Effector memory CD8-positive, alpha-beta T cell (primary cell): ENCODE measurements at regions not wholly inside any gene's neighbourhood (a gene's known extent, or its start where the extent isn't known, plus 50 kb on each side); places are given as distances from the start of the nearest gene placed in this dataset.
"Not testable (repeated sequence)": the region's sequence is repeated elsewhere in the genome, so short reads cannot be mapped to it uniquely, and the experiment has no call there.

Source experiments
- ATAC-seq: fragments of 150-1000 bp; cut with Tn5 transposase; replicated peaks from 2 replicates; pipeline ENCODE4 v1.10.0; 2021; ENCODE audit warnings: mild to moderate bottlenecking, moderate library complexity
- DNase-seq, 3 experiments: peaks; one replicate each; pipeline ENCODE4 v3.0.0; 2021
- H3K27ac Mint-ChIP-seq, 2 donors: one replicate each; pipeline ENCODE4 v1.8.0; 2022; ENCODE audit warnings: mild to moderate bottlenecking in 2 of 2, mixed read lengths in 2 of 2, moderate library complexity in 2 of 2
- H3K27me3 Mint-ChIP-seq, 2 donors: one replicate each; pipeline ENCODE4 v1.8.0; 2022; ENCODE audit warnings: mixed read lengths in 2 of 2
- H3K36me3 Mint-ChIP-seq: one replicate; pipeline ENCODE4 v1.8.0; 2022; ENCODE audit warnings: mild to moderate bottlenecking, moderate library complexity, mixed read lengths; ENCODE audit not compliant: insufficient read depth
- H3K4me1 Mint-ChIP-seq, 2 donors: one replicate each; pipeline ENCODE4 v1.8.0; 2022; ENCODE audit warnings: low read depth in 2 of 2, mixed read lengths in 2 of 2
- H3K4me3 Mint-ChIP-seq, 2 donors: one replicate each; pipeline ENCODE4 v1.8.0; 2022; ENCODE audit warnings: mild to moderate bottlenecking in 2 of 2, mixed read lengths in 2 of 2, moderate library complexity in 2 of 2
- H3K9me3 Mint-ChIP-seq, 2 donors: one replicate each; pipeline ENCODE4 v1.8.0; 2022; ENCODE audit warnings: mixed read lengths in 2 of 2

- Mint-ChIP-seq H3K27ac (no peak overlapping the region), H3K36me3 (no peaks in the 10 kb centered on the region), H3K4me1 (no peaks in the 10 kb centered on the region), H3K4me3 (no peak overlapping the region), H3K27me3 (peaks cover 12 to 22% of the 10 kb centered on the region in 2 donors), H3K9me3 (no peaks in the 10 kb centered on the region)
- DNase-seq (no peak), ATAC-seq (no peak)
Observed at GRCh38 chr13:21871382-21871781, 200.5 kb downstream of the FGF9 start.

GRCh38 chr13:21871919-21872318 lies 201.0 kb downstream of the FGF9 start:
- Mint-ChIP-seq H3K4me1 (no peaks in the 10 kb centered on the region), H3K9me3 (no peaks in the 10 kb centered on the region), H3K4me3 (no peak overlapping the region), H3K27me3 (peaks cover 11 to 18% of the 10 kb centered on the region in 2 donors), H3K36me3 (no peaks in the 10 kb centered on the region), H3K27ac (no peak overlapping the region)
- ATAC-seq, result no peak
- no peak for DNase-seq

GRCh38 chr13:21872795-21873194 lies 201.9 kb downstream of the FGF9 start:
- Mint-ChIP-seq H3K36me3 (no peaks in the 10 kb centered on the region), H3K27me3 (peaks cover 20 to 24% of the 10 kb centered on the region in 2 donors), H3K27ac (no peak overlapping the region), H3K9me3 (no peaks in the 10 kb centered on the region), H3K4me1 (no peaks in the 10 kb centered on the region), H3K4me3 (no peak overlapping the region)
- no peak for DNase-seq
- no peak for ATAC-seq

- Mint-ChIP-seq H3K4me1 (no peaks in the 10 kb centered on the region), H3K4me3 (no peak overlapping the region), H3K36me3 (no peaks in the 10 kb centered on the region), H3K27me3 (peaks cover 23 to 34% of the 10 kb centered on the region in 2 donors), H3K27ac (no peak overlapping the region), H3K9me3 (no peaks in the 10 kb centered on the region)
- DNase-seq (no peak), ATAC-seq (no peak)
Observed at GRCh38 chr13:21875116-21875515, 204.2 kb downstream of the FGF9 start.

GRCh38 chr13:21879263-21879914 lies 208.5 kb downstream of the FGF9 start:
- no peak for ATAC-seq
- H3K4me1 Mint-ChIP-seq, result no peaks in the 10 kb centered on the region
- H3K4me3 Mint-ChIP-seq, result no peak overlapping the region
- H3K27ac Mint-ChIP-seq, result no peak overlapping the region
- DNase-seq, result no peak
- no peaks in the 10 kb centered on the region for H3K9me3 Mint-ChIP-seq
- peaks cover 55 to 62% of the 10 kb centered on the region in 2 donors for H3K27me3 Mint-ChIP-seq
- no peaks in the 10 kb centered on the region for H3K36me3 Mint-ChIP-seq

- H3K36me3 Mint-ChIP-seq, result no peaks in the 10 kb centered on the region
- peaks cover 70 to 71% of the 10 kb centered on the region in 2 donors for H3K27me3 Mint-ChIP-seq
- no peaks in the 10 kb centered on the region for H3K9me3 Mint-ChIP-seq
- no peak for ATAC-seq
- DNase-seq, result no peak
- H3K27ac Mint-ChIP-seq, result no peak overlapping the region
- H3K4me3 Mint-ChIP-seq, result no peak overlapping the region
- peaks cover 0 to 1% of the 10 kb centered on the region in 2 donors for H3K4me1 Mint-ChIP-seq
Observed at GRCh38 chr13:21882766-21883165, 211.9 kb downstream of the FGF9 start.

- Mint-ChIP-seq H3K4me1 (peaks cover 0 to 1% of the 10 kb centered on the region in 2 donors), H3K36me3 (no peaks in the 10 kb centered on the region), H3K27me3 (peaks cover 60 to 69% of the 10 kb centered on the region in 2 donors), H3K9me3 (no peaks in the 10 kb centered on the region), H3K4me3 (no peak overlapping the region), H3K27ac (no peak overlapping the region)
- ATAC-seq (no peak), DNase-seq (no peak)
Observed at GRCh38 chr13:21883713-21884112, 212.8 kb downstream of the FGF9 start.

GRCh38 chr13:21884299-21884909 lies 213.5 kb downstream of the FGF9 start:
- Mint-ChIP-seq H3K4me3 (no peak overlapping the region), H3K9me3 (no peaks in the 10 kb centered on the region), H3K27ac (no peak overlapping the region), H3K27me3 (peaks cover 55 to 67% of the 10 kb centered on the region in 2 donors), H3K4me1 (peaks cover 0 to 1% of the 10 kb centered on the region in 2 donors), H3K36me3 (no peaks in the 10 kb centered on the region)
- ATAC-seq (no peak), DNase-seq (no peak)

GRCh38 chr13:21884965-21885567 lies 214.2 kb downstream of the FGF9 start:
- no peak overlapping the region for H3K4me3 Mint-ChIP-seq
- H3K36me3 Mint-ChIP-seq, result no peaks in the 10 kb centered on the region
- no peaks in the 10 kb centered on the region for H3K9me3 Mint-ChIP-seq
- no peak overlapping the region for H3K27ac Mint-ChIP-seq
- ATAC-seq (no peak), DNase-seq (no peak)
- H3K27me3 Mint-ChIP-seq, result peaks cover 49 to 61% of the 10 kb centered on the region in 2 donors
- peaks cover 0 to 1% of the 10 kb centered on the region in 2 donors for H3K4me1 Mint-ChIP-seq

GRCh38 chr13:21885714-21886224 lies 214.9 kb downstream of the FGF9 start:
- H3K36me3 Mint-ChIP-seq, result no peaks in the 10 kb centered on the region
- no peak overlapping the region for H3K27ac Mint-ChIP-seq
- DNase-seq (no peak), ATAC-seq (no peak)
- peaks cover 0 to 1% of the 10 kb centered on the region in 2 donors for H3K4me1 Mint-ChIP-seq
- peaks cover 42 to 54% of the 10 kb centered on the region in 2 donors for H3K27me3 Mint-ChIP-seq
- no peaks in the 10 kb centered on the region for H3K9me3 Mint-ChIP-seq
- H3K4me3 Mint-ChIP-seq, result no peak overlapping the region

- Mint-ChIP-seq H3K27me3 (peaks cover 20 to 27% of the 10 kb centered on the region in 2 donors), H3K27ac (no peak overlapping the region), H3K4me3 (no peak overlapping the region), H3K4me1 (peaks cover 0 to 3% of the 10 kb centered on the region in 2 donors), H3K36me3 (no peaks in the 10 kb centered on the region), H3K9me3 (no peaks in the 10 kb centered on the region)
- ATAC-seq (no peak), DNase-seq (no peak)
Observed at GRCh38 chr13:21889651-21890050, 218.8 kb downstream of the FGF9 start.

- H3K4me3 Mint-ChIP-seq, H3K9me3 Mint-ChIP-seq, H3K36me3 Mint-ChIP-seq, ATAC-seq, H3K27ac Mint-ChIP-seq, DNase-seq, H3K4me1 Mint-ChIP-seq: not testable (repeated sequence)
- peaks cover 16 to 24% of the 10 kb centered on the region in 2 donors for H3K27me3 Mint-ChIP-seq
Observed at GRCh38 chr13:21890220-21890619, 219.3 kb downstream of the FGF9 start.

GRCh38 chr13:21894091-21894490 lies 223.2 kb downstream of the FGF9 start:
- DNase-seq, result no peak
- Mint-ChIP-seq H3K4me3 (no peak overlapping the region), H3K27me3 (peaks cover 5 to 7% of the 10 kb centered on the region in 2 donors), H3K27ac (peak overlapping the region in 1 of 2 donors; percentile 10), H3K9me3 (no peaks in the 10 kb centered on the region), H3K4me1 (peaks cover 4 to 5% of the 10 kb centered on the region in 2 donors), H3K36me3 (no peaks in the 10 kb centered on the region)
- ATAC-seq, result no peak
